ENCODE measurements at regions not wholly inside any gene's neighbourhood (a gene's known extent, or its start where the extent isn't known, plus 50 kb on each side); places are given as distances from the start of the nearest gene placed in this dataset.
A peak's percentile ranks its signal among the peaks of the same experiment; 100 is the strongest.

- H3K4me3 Mint-ChIP-seq = no peak overlapping the region
- H3K27ac Mint-ChIP-seq = peak overlapping the region in 1 of 3 donors; percentile 44
- DNase-seq (no peak), ATAC-seq (ENCODE audit: low read depth in 2 of 2) (no peak)
- no peaks in the 10 kb centered on the region for H3K4me1 ChIP-seq (ENCODE audit: control insufficient read depth, insufficient read depth, low read length, poor library complexity, severe bottlenecking)
- no peaks in the 10 kb centered on the region for H3K27me3 ChIP-seq (ENCODE audit: control insufficient read depth, insufficient read depth, low read length)
- no peak overlapping the region for H3K4me3 ChIP-seq (ENCODE audit: low read depth, low read length)
- H3K36me3 Mint-ChIP-seq = no peaks in the 10 kb centered on the region
- no peaks in the 10 kb centered on the region for H3K27me3 Mint-ChIP-seq
- no peaks in the 10 kb centered on the region for H3K9me3 ChIP-seq (ENCODE audit: control insufficient read depth in 2 of 2, low read length in 2 of 2)
- H3K36me3 ChIP-seq (ENCODE audit: control insufficient read depth, insufficient read depth, low read length) = no peaks in the 10 kb centered on the region
- H3K27ac ChIP-seq (ENCODE audit: insufficient read depth, low read length, poor library complexity, severe bottlenecking) = no peak overlapping the region
- no peaks in the 10 kb centered on the region for H3K9me3 Mint-ChIP-seq
- peaks cover 5 to 15% (median 10%) of the 10 kb centered on the region in 4 donors for H3K4me1 Mint-ChIP-seq
These were observed 53.9 kb upstream of the PICALM start for GRCh38 chr11:86122773-86123172.

- Mint-ChIP-seq H3K27me3 (no peaks in the 10 kb centered on the region), H3K4me1 (peaks cover 19 to 34% (median 28%) of the 10 kb centered on the region in 4 donors), H3K4me3 (no peak overlapping the region), H3K36me3 (no peaks in the 10 kb centered on the region), H3K27ac (no peak overlapping the region), H3K9me3 (no peaks in the 10 kb centered on the region)
- Histone ChIP-seq H3K4me3 (ENCODE audit: low read depth, low read length) (no peak overlapping the region), H3K9me3 (ENCODE audit: control insufficient read depth in 2 of 2, low read length in 2 of 2) (no peaks in the 10 kb centered on the region), H3K36me3 (ENCODE audit: control insufficient read depth, insufficient read depth, low read length) (no peaks in the 10 kb centered on the region), H3K27me3 (ENCODE audit: control insufficient read depth, insufficient read depth, low read length) (no peaks in the 10 kb centered on the region), H3K27ac (ENCODE audit: insufficient read depth, low read length, poor library complexity, severe bottlenecking) (no peak overlapping the region), H3K4me1 (ENCODE audit: control insufficient read depth, insufficient read depth, low read length, poor library complexity, severe bottlenecking) (peaks cover 18% of the 10 kb centered on the region)
- DNase-seq = no peak
- no peak for ATAC-seq (ENCODE audit: low read depth in 2 of 2)
These were observed 51.9 kb upstream of the PICALM start for GRCh38 chr11:86120807-86121206.

GRCh38 chr11:86119906-86120305 is 51.0 kb upstream of the PICALM start:
- no peaks in the 10 kb centered on the region for H3K27me3 Mint-ChIP-seq
- Histone ChIP-seq H3K27me3 (ENCODE audit: control insufficient read depth, insufficient read depth, low read length) (no peaks in the 10 kb centered on the region), H3K9me3 (ENCODE audit: control insufficient read depth in 2 of 2, low read length in 2 of 2) (no peaks in the 10 kb centered on the region), H3K4me3 (ENCODE audit: low read depth, low read length) (no peak overlapping the region), H3K27ac (ENCODE audit: insufficient read depth, low read length, poor library complexity, severe bottlenecking) (no peak overlapping the region), H3K4me1 (ENCODE audit: control insufficient read depth, insufficient read depth, low read length, poor library complexity, severe bottlenecking) (peaks cover 20% of the 10 kb centered on the region), H3K36me3 (ENCODE audit: control insufficient read depth, insufficient read depth, low read length) (no peaks in the 10 kb centered on the region)
- H3K9me3 Mint-ChIP-seq = no peaks in the 10 kb centered on the region
- ATAC-seq (ENCODE audit: low read depth in 2 of 2) = no peak
- no peak overlapping the region for H3K4me3 Mint-ChIP-seq
- DNase-seq = no peak
- H3K36me3 Mint-ChIP-seq = no peaks in the 10 kb centered on the region
- peaks cover 19 to 40% (median 32%) of the 10 kb centered on the region in 4 donors for H3K4me1 Mint-ChIP-seq
- no peak overlapping the region for H3K27ac Mint-ChIP-seq

- H3K36me3 ChIP-seq (ENCODE audit: control insufficient read depth, insufficient read depth, low read length) = no peaks in the 10 kb centered on the region
- ATAC-seq (ENCODE audit: low read depth in 2 of 2) (no peak), DNase-seq (no peak)
- no peaks in the 10 kb centered on the region for H3K36me3 Mint-ChIP-seq
- no peaks in the 10 kb centered on the region for H3K9me3 Mint-ChIP-seq
- no peak overlapping the region for H3K4me3 Mint-ChIP-seq
- H3K27me3 ChIP-seq (ENCODE audit: control insufficient read depth, insufficient read depth, low read length) = no peaks in the 10 kb centered on the region
- no peak overlapping the region for H3K27ac ChIP-seq (ENCODE audit: insufficient read depth, low read length, poor library complexity, severe bottlenecking)
- H3K27me3 Mint-ChIP-seq = no peaks in the 10 kb centered on the region
- no peak overlapping the region for H3K27ac Mint-ChIP-seq
- peaks cover 19 to 34% (median 27%) of the 10 kb centered on the region in 4 donors for H3K4me1 Mint-ChIP-seq
- H3K9me3 ChIP-seq (ENCODE audit: control insufficient read depth in 2 of 2, low read length in 2 of 2) = no peaks in the 10 kb centered on the region
- peaks cover 20% of the 10 kb centered on the region for H3K4me1 ChIP-seq (ENCODE audit: control insufficient read depth, insufficient read depth, low read length, poor library complexity, severe bottlenecking)
- H3K4me3 ChIP-seq (ENCODE audit: low read depth, low read length) = no peak overlapping the region
These were observed 50.2 kb upstream of the PICALM start for GRCh38 chr11:86119077-86119476.

Measured in CD4-positive, CD25-positive, alpha-beta regulatory T cell (primary cell).